GM18517 (cell line): ENCODE measurements at regions not wholly inside any gene's neighbourhood (a gene's known extent, or its start where the extent isn't known, plus 50 kb on each side); places are given as distances from the start of the nearest gene placed in this dataset.

Source experiments
- ATAC-seq: cut with Tn5 transposase; IDR thresholded peaks from one replicate; pipeline ENCODE4 v1.9.1; 2021; ENCODE audit warnings: mild to moderate bottlenecking, moderate library complexity; ENCODE audit not compliant: unreplicated experiment

GRCh38 chr1:195012995-195013394 is 1595.2 kb downstream of the KCNT2 start:
- no peak for ATAC-seq

DNA sequence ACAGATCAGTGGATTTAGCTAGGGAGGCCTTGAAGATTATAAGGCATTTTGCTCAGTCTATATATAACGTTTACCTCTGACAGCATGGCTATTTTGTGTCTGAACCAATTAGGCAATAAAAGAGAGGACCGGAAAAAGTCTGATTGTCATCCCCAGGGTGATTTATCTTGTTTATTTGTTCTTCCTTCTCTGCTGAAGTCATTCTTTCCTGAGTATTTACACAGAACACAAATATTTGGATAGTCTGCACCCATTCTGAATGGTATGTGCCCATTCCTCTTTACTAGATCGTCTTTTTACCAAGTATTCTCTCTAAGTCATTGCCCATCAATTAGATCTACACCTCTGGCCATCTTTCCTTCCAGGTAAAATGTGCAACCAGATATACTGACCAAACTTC is 1602.9 kb downstream of the KCNT2 start:
- ATAC-seq: no peak

DNA sequence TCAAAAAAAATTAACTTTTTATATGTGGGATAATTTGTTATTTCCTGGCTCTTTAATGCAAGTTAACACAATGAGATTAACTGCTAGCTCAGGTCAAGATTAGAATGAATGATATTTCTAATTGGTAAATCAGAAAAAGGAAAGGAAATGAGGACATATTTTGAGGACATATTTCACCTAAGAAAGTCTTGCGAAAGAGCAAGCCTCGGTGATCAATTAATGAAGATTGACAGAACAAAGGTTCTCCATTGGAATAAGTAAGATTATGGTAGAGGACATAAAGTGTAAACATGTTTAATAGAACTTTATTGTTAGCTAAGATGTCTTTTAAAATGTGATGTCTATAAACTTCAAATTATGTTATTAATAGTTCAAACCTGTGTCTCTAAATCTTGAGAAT is 1617.8 kb downstream of the KCNT2 start:
- no peak for ATAC-seq

- ATAC-seq: no peak
These were observed 1632.3 kb downstream of the KCNT2 start for GRCh38 chr1:194975913-194976312.

DNA sequence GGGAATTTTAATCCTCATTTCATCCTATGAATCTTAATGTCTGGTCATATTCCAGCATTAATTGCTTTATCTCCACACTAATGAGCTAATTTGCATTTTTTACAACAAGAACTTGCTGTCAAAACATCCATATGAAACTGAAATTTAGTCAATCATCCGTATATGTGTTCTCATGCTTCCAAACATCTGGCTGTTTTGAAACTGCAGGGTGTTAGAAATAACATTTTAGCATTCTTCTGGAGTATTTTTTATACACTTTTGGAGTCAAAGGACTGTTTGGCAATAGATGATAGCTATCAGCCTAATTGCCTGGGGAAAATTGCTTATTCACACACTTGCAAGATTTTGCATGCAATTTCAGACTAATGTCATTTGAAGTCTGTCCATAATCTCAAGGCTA is 1639.3 kb downstream of the KCNT2 start:
- no peak for ATAC-seq

- ATAC-seq: no peak
These were observed 1648.4 kb downstream of the KCNT2 start for GRCh38 chr1:194959795-194960194.

DNA sequence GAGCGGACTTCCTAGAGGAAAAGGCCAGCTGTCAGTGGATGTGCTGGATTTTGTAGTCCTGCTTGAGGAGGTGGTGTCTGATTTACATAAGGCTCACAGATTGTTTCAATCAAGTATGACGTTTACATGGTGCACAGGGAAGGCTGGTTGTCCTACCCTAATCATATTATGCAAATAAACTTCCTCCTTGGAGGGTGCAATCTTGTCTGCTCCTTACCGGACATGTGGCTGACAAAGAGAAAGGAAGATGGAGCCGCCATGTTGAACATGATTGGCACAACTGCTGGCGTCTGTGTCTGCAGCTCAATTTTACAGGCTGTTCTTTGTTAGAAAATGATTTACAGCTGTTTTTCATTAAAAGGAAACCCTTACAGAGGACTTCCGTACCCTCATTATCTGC is 1656.1 kb downstream of the KCNT2 start:
- no peak for ATAC-seq

DNA sequence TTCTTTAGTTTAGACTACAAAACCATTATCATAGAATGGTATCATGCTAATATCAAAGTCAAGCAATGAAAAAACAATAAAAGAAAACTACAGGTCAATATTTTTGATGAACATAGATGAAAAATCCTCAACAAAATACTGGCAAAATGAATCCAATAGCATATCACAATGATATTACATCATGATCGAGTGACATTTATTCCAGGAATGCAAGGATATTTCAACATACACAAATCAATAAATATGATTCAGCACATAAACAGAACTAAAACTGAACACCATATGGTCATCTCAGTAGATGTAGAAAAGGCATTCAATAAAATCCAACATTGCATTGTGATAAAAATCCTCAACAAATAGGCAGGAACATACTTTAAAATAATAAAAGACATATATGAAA is 1657.7 kb downstream of the KCNT2 start:
- ATAC-seq: no peak

DNA sequence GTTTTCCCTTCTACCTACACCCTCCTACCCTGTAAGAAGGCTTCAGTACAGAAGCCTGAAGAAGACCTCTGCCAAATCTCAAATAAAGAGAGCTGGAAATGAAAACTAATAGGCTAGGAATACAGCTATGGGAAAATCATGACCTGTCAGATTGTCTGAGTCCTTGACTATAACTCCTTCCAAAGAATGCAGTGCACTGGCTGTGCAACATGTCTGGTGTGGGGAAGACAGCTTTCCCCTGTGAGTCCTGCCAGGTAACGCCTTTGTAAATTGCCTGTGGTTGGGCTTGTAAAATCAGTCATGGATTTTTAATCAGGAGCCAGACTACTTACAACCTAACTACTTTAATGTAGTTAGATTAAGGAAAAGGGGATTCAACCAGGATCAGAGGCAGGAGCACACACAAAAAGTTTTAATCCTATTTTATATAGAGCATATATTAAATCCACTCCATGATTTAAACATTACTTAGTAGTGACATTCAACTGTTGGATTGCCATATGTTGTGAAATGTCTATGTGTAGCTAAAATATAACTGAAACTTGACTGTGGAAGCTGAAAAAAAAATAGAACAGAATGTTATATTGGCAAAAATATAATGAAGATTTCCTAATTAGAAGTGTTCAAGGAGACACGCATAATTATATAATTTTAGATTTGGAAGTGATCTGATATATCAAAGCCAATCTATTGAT is 1667.8 kb downstream of the KCNT2 start:
- no peak for ATAC-seq

GRCh38 chr1:194935864-194936263 is 1672.4 kb downstream of the KCNT2 start:
- no peak for ATAC-seq

- ATAC-seq: no peak
These were observed 1677.1 kb downstream of the KCNT2 start for GRCh38 chr1:194931166-194931565.

DNA sequence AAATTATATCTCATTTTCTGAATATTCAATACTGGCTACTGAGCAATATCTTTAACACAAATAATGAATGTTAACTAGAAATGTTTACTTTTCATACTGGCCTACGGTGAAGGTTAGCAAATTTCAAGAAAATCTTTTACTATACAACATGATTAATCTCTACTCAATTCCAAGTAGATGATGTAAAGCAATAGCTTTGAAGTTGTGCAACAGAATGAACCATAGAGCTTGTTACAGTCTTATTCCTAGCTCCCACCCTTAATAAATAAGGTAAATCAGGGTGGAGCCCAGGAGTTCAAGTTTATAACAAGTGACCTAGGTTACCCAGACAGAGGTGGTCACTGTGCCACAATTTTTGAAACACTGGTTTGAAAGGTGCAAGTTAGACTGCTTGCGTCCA is 1678.1 kb downstream of the KCNT2 start:
- ATAC-seq: no peak

DNA sequence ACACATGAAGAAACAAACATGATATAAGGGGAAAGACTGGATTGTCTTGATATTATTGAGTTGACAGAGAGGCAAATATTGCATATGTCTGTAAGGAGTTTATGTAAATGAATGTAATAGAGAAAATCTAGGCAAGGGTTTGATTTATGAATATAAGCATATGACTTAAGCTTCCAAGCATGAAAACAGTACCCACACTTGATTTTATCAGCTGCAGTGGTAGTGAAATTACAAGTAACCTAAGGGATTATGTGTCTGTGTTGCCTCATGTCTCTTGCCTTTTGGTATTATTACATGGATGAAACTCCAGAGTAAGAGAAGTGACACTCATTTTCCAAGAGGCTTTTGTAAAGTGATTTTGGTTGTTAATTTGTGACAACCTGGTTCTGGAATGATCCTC is 1678.9 kb downstream of the KCNT2 start:
- no peak for ATAC-seq

- ATAC-seq: no peak
These were observed 1689.1 kb downstream of the KCNT2 start for GRCh38 chr1:194919146-194919545.

DNA sequence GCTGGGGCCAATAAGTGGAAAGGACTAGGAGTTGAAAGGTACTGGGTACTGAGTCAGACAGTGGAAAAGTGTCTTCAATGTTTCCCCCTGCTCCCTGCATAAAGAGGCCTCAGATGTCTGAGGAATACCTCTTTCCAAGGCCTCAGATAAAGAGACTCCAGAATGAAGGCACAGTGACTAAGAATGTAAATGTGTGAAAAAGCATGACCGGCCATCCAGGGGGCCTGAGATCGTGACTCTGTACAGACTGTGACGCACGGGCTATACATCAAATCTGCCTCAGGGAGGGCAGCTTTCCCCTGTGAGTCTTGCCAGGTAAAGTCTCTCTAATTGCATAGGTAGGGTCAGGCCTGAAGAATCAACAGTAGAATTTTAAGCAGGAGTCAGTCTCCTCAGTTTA is 1690.5 kb downstream of the KCNT2 start:
- no peak for ATAC-seq

DNA sequence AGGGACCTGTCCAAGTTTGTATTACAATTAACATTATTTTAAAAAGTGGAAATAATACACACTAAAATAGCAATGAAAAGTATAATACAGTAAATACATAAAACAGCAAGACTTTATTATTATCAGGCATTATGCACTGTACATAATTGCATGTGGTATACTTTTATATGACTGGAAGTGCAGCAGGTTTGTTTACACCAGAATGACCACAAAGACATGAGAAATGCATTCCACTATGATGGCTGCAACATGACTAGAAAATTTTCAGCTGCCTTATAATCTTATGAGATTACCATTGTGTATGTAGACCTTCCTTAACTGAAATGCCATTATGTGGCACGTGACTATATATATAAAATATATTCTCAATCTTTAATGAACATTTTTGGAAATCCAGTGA is 1699.6 kb downstream of the KCNT2 start:
- no peak for ATAC-seq

DNA sequence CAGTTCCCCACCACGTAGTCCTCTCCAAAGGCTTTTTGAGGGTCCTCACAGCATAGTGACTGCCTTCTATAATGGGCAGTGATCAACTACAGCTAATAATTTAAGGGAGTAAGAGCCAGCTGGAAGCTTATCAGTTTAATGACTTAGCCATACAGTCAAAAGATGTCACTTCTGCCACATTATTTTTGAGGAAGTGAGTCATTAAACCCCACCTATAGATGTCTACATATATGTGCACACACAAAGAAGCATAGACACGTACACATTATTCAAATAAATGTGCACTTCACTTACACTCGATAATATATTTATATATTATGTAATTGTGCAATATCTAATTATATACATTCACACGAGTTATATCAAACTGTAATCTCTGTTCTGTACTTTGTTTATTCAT is 1704.7 kb downstream of the KCNT2 start:
- ATAC-seq: no peak

GRCh38 chr1:194889310-194889709 is 1702.9 kb upstream of the B3GALT2 start:
- no peak for ATAC-seq

DNA sequence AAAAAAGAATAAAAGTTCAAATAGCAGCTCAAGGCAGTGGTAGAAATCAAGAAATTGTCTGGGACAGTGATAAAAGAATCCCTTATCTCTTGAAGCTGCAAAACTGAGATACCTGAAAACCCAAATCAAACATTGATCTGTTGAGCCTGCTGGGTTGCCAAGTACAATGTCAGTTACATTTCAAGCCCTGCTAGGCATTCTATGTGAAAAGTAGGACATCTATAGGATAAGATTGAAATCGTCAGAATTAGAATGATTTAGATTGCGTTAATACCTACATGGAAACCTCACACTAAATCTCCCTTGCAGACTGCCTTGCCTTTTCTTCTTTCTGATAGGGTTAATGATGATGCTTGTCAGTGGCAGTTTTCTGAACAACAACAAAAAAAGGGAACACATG is 1684.4 kb upstream of the B3GALT2 start:
- no peak for ATAC-seq

DNA sequence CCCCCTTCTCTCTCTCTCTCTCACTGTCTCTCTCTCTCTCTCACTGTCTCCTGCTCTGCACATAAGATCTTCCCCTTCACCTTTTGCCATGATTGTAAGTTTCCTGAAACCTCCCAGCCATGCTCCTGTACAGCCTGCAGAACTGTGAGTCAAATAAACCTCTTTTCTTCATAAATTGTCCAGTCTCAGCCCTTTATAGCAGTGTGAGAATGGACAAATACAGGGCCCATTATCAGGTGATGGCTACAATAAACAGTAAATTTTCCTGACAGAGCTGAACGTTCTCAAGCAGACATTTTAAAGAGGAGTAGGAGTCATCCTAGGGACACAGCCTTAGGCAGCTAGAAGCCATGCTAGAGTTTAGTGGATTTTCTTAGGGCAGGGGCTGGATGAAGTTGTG is 1679.7 kb upstream of the B3GALT2 start:
- ATAC-seq: no peak

GRCh38 chr1:194865383-194865782 is 1679.0 kb upstream of the B3GALT2 start:
- no peak for ATAC-seq

GRCh38 chr1:194862129-194862528 is 1675.7 kb upstream of the B3GALT2 start:
- ATAC-seq: no peak
